NB4 (cell line): ENCODE measurements at regions not wholly inside any gene's neighbourhood (a gene's known extent, or its start where the extent isn't known, plus 50 kb on each side); places are given as distances from the start of the nearest gene placed in this dataset.
"Not testable (repeated sequence)": the region's sequence is repeated elsewhere in the genome, so short reads cannot be mapped to it uniquely, and the experiment has no call there.

Source experiments
- DNase-seq: peaks from one replicate; pipeline ENCODE4 v3.0.0; 2010; ENCODE audit warnings: low read depth
- H3K4me3 ChIP-seq: one replicate; pipeline ENCODE4 v1.5.1; 2011; ENCODE audit warnings: mild to moderate bottlenecking, low read depth, low read length, moderate library complexity
- CTCF ChIP-seq: IDR thresholded peaks from one replicate; pipeline ENCODE4 v1.5.1; 2012; ENCODE audit warnings: low read depth, low read length
- MAX ChIP-seq: IDR thresholded peaks from 2 replicates; pipeline ENCODE4 v1.6.1; 2011; ENCODE audit warnings: low read depth, low read length
- MYC ChIP-seq: IDR thresholded peaks from 2 replicates; pipeline ENCODE4 v1.6.1; 2011; ENCODE audit warnings: low read depth, low read length
- POLR2A ChIP-seq: IDR thresholded peaks from 2 replicates; pipeline ENCODE4 v1.6.1; 2011; ENCODE audit warnings: mild to moderate bottlenecking; ENCODE audit not compliant: insufficient read length; ENCODE audit errors: extremely low read depth

- TF ChIP-seq MAX (no peak), MYC (no peak), POLR2A (no peak), CTCF (no peak)
- H3K4me3 ChIP-seq, result no peak overlapping the region
- DNase-seq, result no peak
Observed at GRCh38 chr10:90998733-90999511, 78.0 kb upstream of the ANKRD1 start.

GRCh38 chr10:90999512-91000172 lies 78.8 kb upstream of the ANKRD1 start:
- TF ChIP-seq POLR2A, result no peak
- no peak for TF ChIP-seq MAX
- no peak for TF ChIP-seq CTCF
- TF ChIP-seq MYC, result no peak
- no peak for DNase-seq

GRCh38 chr10:91000470-91000869 lies 79.6 kb upstream of the ANKRD1 start:
- TF ChIP-seq CTCF, result no peak
- TF ChIP-seq MAX, result no peak
- TF ChIP-seq MYC, result no peak
- no peak for TF ChIP-seq POLR2A
- no peak overlapping the region for H3K4me3 ChIP-seq
- DNase-seq, result no peak

More at GRCh38 chr10:90999512-91000172, 78.8 kb upstream of the ANKRD1 start:
- no peak overlapping the region for H3K4me3 ChIP-seq

- TF ChIP-seq MAX, result no peak
- no peak for TF ChIP-seq CTCF
- no peak for TF ChIP-seq MYC
- no peak for TF ChIP-seq POLR2A
- no peak overlapping the region for H3K4me3 ChIP-seq
- DNase-seq, result no peak
Observed at GRCh38 chr10:91000985-91001384, 80.1 kb upstream of the ANKRD1 start.

- no peak for DNase-seq
- H3K4me3 ChIP-seq, result no peak overlapping the region
- no peak for TF ChIP-seq CTCF
- TF ChIP-seq POLR2A, result no peak
- TF ChIP-seq MAX, result no peak
- TF ChIP-seq MYC, result no peak
Observed at GRCh38 chr10:91002656-91003055, 81.8 kb upstream of the ANKRD1 start.

- DNase-seq, result not testable (repeated sequence)
Observed at GRCh38 chr10:91003379-91003778, 82.5 kb upstream of the ANKRD1 start.

GRCh38 chr10:91005276-91005675 lies 84.4 kb upstream of the ANKRD1 start:
- not testable (repeated sequence) for DNase-seq, H3K4me3 ChIP-seq

More at GRCh38 chr10:91003379-91003778, 82.5 kb upstream of the ANKRD1 start:
- H3K4me3 ChIP-seq, result not testable (repeated sequence)
